ENCODE measurements at regions not wholly inside any gene's neighbourhood (a gene's known extent, or its start where the extent isn't known, plus 50 kb on each side); places are given as distances from the start of the nearest gene placed in this dataset.

DNA sequence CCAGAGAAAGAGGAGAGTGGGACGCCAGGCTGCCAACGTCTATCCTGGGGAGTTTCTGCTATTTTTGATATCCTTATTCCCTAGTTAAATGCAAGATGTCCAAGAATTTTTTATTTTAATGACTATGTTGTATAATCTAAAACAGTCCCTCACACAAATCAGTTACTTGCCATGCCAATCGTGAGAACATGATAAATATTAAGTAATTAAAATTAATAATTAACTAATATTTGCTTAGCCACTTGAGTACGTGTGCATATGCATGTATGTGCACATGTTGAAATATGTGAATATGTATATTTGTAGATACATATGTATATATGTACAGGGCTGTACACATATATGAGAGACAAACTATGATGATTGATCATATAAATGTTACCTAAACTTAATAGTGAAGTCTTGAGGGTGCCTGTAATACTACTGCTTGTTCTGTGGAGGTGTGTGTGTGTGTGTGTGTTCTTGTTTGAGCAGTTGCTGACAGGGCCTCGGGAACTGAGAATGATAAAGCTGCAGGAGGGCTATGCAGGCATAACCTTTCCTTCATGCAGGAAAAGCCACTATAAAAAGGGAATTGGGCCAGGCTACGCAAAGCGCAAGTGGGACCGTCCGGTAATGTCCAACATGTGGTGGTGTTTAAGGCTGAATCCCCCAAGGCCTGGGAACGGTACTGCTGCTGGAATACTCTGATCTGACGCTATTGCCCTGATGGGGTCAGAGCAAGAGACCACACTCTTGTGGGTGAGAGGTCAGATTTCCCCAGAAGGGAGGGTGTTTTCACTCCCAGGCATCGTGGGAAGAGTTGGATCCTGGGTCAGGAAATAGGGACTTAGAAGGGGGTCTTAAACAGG lies 148.3 kb upstream of the TBX18 start:
- TF ChIP-seq EZH2phosphoT487 (IDR thresholded peaks at IDR 0.05; ENCODE audit: insufficient read depth, low read depth) (no peak), EZH2 (IDR thresholded peaks at IDR 0.05; ENCODE audit: insufficient read depth, poor library complexity, severe bottlenecking) (no peak)
